IMR-90 (cell line): ENCODE measurements at regions not wholly inside any gene's neighbourhood (a gene's known extent, or its start where the extent isn't known, plus 50 kb on each side); places are given as distances from the start of the nearest gene placed in this dataset.
"Not testable (repeated sequence)": the region's sequence is repeated elsewhere in the genome, so short reads cannot be mapped to it uniquely, and the experiment has no call there.

Experiments used
- ATAC-seq: fragments of 200-7000 bp; cut with Tn5 transposase; 2 replicates; pipeline ENCODE4 v1.9.1; 2020; ENCODE audit warnings: low read depth, mild to moderate bottlenecking, moderate library complexity
- BruUV-seq: library from RNA; stranded (reverse); fragments of 400-500 nt; replicated peaks from 2 replicates; lab custom pipeline; 2021; lab: Mats Ljungman, UMichigan
- CTCF ChIA-PET: fragments of 300-600 bp; formaldehyde crosslinking; extraction: SDS; loops from one replicate; lab custom pipeline; 2021; ENCODE audit warnings: antibody characterized with exemption; lab: Yijun Ruan, JAX
- POLR2A ChIA-PET: fragments of 300-600 bp; sonication (Branson Sonifier 250); formaldehyde crosslinking; loops from one replicate; lab custom pipeline; 2022; ENCODE audit warnings: antibody characterized with exemption; ENCODE audit not compliant: unreplicated experiment; lab: Charles Lee
- DNase-seq: peaks from one replicate; pipeline ENCODE4 v3.0.0; 2013
- H2AFZ ChIP-seq: replicated peaks from 2 replicates; pipeline ENCODE3; 2013; ENCODE audit warnings: low read length, mild to moderate bottlenecking; ENCODE audit not compliant: poor library complexity
- H2AK5ac ChIP-seq: 2 replicates; pipeline ENCODE4 v1.6.1; 2013; ENCODE audit warnings: low read depth, low read length, inconsistent platforms
- H2AK9ac ChIP-seq: replicated peaks from 2 replicates; pipeline ENCODE3; 2013; ENCODE audit warnings: mild to moderate bottlenecking, low read depth, low read length, moderate library complexity; ENCODE audit not compliant: poor library complexity
- H2BK120ac ChIP-seq: 2 replicates; pipeline ENCODE4 v1.6.1; 2013; ENCODE audit warnings: low read depth, low read length, inconsistent platforms
- H2BK15ac ChIP-seq: 3 replicates; pipeline ENCODE4 v1.6.1; 2013; ENCODE audit warnings: low read depth, low read length, inconsistent platforms
- H2BK20ac ChIP-seq: 2 replicates; pipeline ENCODE4 v1.6.1; 2013; ENCODE audit warnings: low read depth, mild to moderate bottlenecking, inconsistent platforms, low read length, moderate library complexity
- H2BK5ac ChIP-seq: 2 replicates; pipeline ENCODE4 v1.6.1; 2013; ENCODE audit warnings: mild to moderate bottlenecking, low read depth, low read length, inconsistent platforms; ENCODE audit not compliant: poor library complexity, severe bottlenecking
- H3K14ac ChIP-seq: replicated peaks from 2 replicates; pipeline ENCODE4 v1.6.1; 2013; ENCODE audit warnings: low read depth, low read length, inconsistent platforms
- H3K18ac ChIP-seq: 2 replicates; pipeline ENCODE4 v1.6.1; 2013; ENCODE audit warnings: low read depth, low read length, control low read depth
- H3K23ac ChIP-seq: 2 replicates; pipeline ENCODE4 v1.6.1; 2013; ENCODE audit warnings: low read depth, low read length, inconsistent platforms
- H3K27ac ChIP-seq: 2 replicates; pipeline ENCODE4 v1.5.1; 2013; ENCODE audit warnings: mild to moderate bottlenecking, control low read depth, low read length; ENCODE audit not compliant: insufficient read depth
- H3K27me3 ChIP-seq: 2 replicates; pipeline ENCODE4 v1.6.1; 2013; ENCODE audit warnings: low read length; ENCODE audit not compliant: control insufficient read depth, insufficient read depth
- H3K36me3 ChIP-seq: 2 replicates; pipeline ENCODE4 v1.6.1; 2013; ENCODE audit warnings: low read length, mixed read lengths; ENCODE audit not compliant: control insufficient read depth, insufficient read depth
- H3K4ac ChIP-seq: 2 replicates; pipeline ENCODE4 v1.6.1; 2013; ENCODE audit warnings: low read depth, low read length, inconsistent platforms
- H3K4me1 ChIP-seq: 2 replicates; pipeline ENCODE4 v1.6.1; 2013; ENCODE audit warnings: low read length, mixed read lengths; ENCODE audit not compliant: control insufficient read depth, insufficient read depth
- H3K4me2 ChIP-seq: 2 replicates; pipeline ENCODE4 v1.6.1; 2013; ENCODE audit warnings: low read depth, mild to moderate bottlenecking, control low read depth, low read length, moderate library complexity
- H3K4me3 ChIP-seq: 2 replicates; pipeline ENCODE4 v1.5.1; 2013; ENCODE audit warnings: low read depth, mild to moderate bottlenecking, control low read depth, low read length, moderate library complexity; ENCODE audit not compliant: insufficient read depth
- H3K56ac ChIP-seq: 2 replicates; pipeline ENCODE4 v1.6.1; 2013; ENCODE audit warnings: low read length, inconsistent platforms; ENCODE audit not compliant: insufficient read depth; ENCODE audit errors: extremely low read depth
- H3K79me1 ChIP-seq, 2 experiments: 2 replicates each; pipeline ENCODE4 v1.6.1; 2013; ENCODE audit warnings: low read length in 2 of 2, inconsistent platforms in 1 of 2, low read depth in 1 of 2
- H3K9ac ChIP-seq: 2 replicates; pipeline ENCODE4 v1.6.1; 2013; ENCODE audit warnings: low read depth, low read length, control low read depth
- H3K9me1 ChIP-seq: 2 replicates; pipeline ENCODE4 v1.6.1; 2013; ENCODE audit warnings: low read length, inconsistent platforms; ENCODE audit not compliant: insufficient read depth
- H3K9me3 ChIP-seq: 2 replicates; pipeline ENCODE4 v1.6.1; 2013; ENCODE audit warnings: low read length; ENCODE audit not compliant: control insufficient read depth, insufficient read depth
- H4K20me1 ChIP-seq: 2 replicates; pipeline ENCODE4 v1.6.1; 2013; ENCODE audit warnings: low read length, inconsistent platforms; ENCODE audit not compliant: insufficient read depth
- H4K5ac ChIP-seq: 2 replicates; pipeline ENCODE4 v1.6.1; 2013; ENCODE audit warnings: mild to moderate bottlenecking, low read depth, low read length, control low read depth
- H4K8ac ChIP-seq, 2 experiments: 2 replicates each; pipeline ENCODE4 v1.6.1; 2013; ENCODE audit warnings: low read depth in 2 of 2, low read length in 2 of 2, control low read depth in 1 of 2, inconsistent platforms in 1 of 2
- H4K91ac ChIP-seq: 2 replicates; pipeline ENCODE4 v1.6.1; 2013; ENCODE audit warnings: low read depth, low read length, inconsistent platforms; ENCODE audit not compliant: insufficient read depth
- CEBPB ChIP-seq: IDR thresholded peaks from 2 replicates; pipeline ENCODE4 v1.6.1; 2012; ENCODE audit warnings: low read depth, low read length, improper control_type of control experiment
- CHD1 ChIP-seq: IDR thresholded peaks from 2 replicates; pipeline ENCODE4 v1.6.1; 2012; ENCODE audit warnings: low read depth, low read length, improper control_type of control experiment
- RAD21 ChIP-seq: IDR thresholded peaks from 2 replicates; pipeline ENCODE4 v1.6.1; 2012; ENCODE audit warnings: low read length, improper control_type of control experiment
- WGBS, 2 experiments: methylation state at CpG; one replicate each; pipeline versions ENCODE4 v1.1.5 to v1.1.7; 2013; ENCODE audit warnings: missing lambda C conversion rate in 2 of 2; ENCODE audit not compliant: insufficient read length in 1 of 2; ENCODE audit errors: extremely low coverage in 2 of 2; 5-methylcytosine and 5-hydroxymethylcytosine counted together
- dilution Hi-C: fragments of 300-500 bp; cut with HindIII; formaldehyde crosslinking; loops from one replicate; pipeline ENCODE4 v1.14.3; 2018; ENCODE audit warnings: low sequenced_read_pairs; ENCODE audit not compliant: unreplicated experiment
- in situ Hi-C: fragments of 300-500 bp; cut with MboI; formaldehyde crosslinking; loops from 3 replicates; pipeline ENCODE4 v1.14.3; 2019; ENCODE audit warnings: low sequenced_read_pairs, inconsistent platforms, mixed read lengths
- intact Hi-C: fragments of 100-400 bp; cut with micrococcal nuclease; formaldehyde crosslinking; loops from 2 replicates; pipeline ENCODE4 v1.10.0; 2022

DNA sequence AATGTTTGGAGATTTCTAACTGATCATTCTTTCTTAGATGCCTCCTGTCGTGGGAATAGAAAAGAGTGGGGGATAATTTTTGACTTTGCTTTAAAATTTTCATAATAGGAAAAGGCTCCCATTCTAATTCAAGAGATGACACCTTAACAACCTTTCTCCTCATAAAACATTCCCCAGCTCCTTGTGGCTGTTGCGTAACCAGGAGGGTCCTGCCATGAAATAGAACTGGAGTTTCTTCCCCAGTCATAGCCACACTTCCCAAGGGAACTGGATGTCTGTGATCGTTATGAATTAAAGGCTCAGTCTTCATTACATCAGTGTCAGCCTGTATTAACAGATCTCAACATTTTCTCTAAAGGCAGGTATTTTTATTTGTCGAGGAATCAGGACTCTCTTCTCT lies 119.9 kb upstream of the DAP start:
- no peaks in the 10 kb centered on the region for H4K20me1 ChIP-seq
- H3K79me1 ChIP-seq: no peaks in the 10 kb centered on the region
- no peak overlapping the region for H2AFZ ChIP-seq
- H3K14ac ChIP-seq: no peak overlapping the region
- no peak overlapping the region for H4K8ac ChIP-seq
- ATAC-seq (no peak), DNase-seq (no peak)
- no peak overlapping the region for H3K9ac ChIP-seq
- no peaks in the 10 kb centered on the region for H3K9me3 ChIP-seq
- no peak overlapping the region for H3K27ac ChIP-seq
- H3K4me2 ChIP-seq: no peak overlapping the region
- in situ Hi-C loops: no loop called here
- H3K4me3 ChIP-seq: no peak overlapping the region
- dilution Hi-C loops: no loop called here
- BruUV-seq: no TSS peak
- no peak overlapping the region for H2BK120ac ChIP-seq
- no CpG with 5 or more reads among the region's 4 CpGs for WGBS, 2 experiments
- no peak overlapping the region for H4K5ac ChIP-seq
- TF ChIP-seq CEBPB (peak; percentile 69), CHD1 (no peak), RAD21 (no peak)
- ChIA-PET CTCF (no interaction called here), POLR2A (no interaction called here)
- H3K4ac ChIP-seq: no peak overlapping the region
- no peak overlapping the region for H2BK5ac ChIP-seq
- H3K18ac ChIP-seq: no peak overlapping the region
- intact Hi-C loops: no loop called here
- H2BK15ac ChIP-seq: no peak overlapping the region
- H3K23ac ChIP-seq: no peak overlapping the region
- no peaks in the 10 kb centered on the region; the same call in 1 of the 2 replicates for H3K27me3 ChIP-seq
- H4K91ac ChIP-seq: no peak overlapping the region
- H3K4me1 ChIP-seq: no peaks in the 10 kb centered on the region
- H3K36me3 ChIP-seq: no peaks in the 10 kb centered on the region
- no peak overlapping the region for H2AK5ac ChIP-seq
- H2BK20ac ChIP-seq: no peak overlapping the region
- no peak overlapping the region for H3K56ac ChIP-seq
- no peak overlapping the region for H2AK9ac ChIP-seq
- H3K9me1 ChIP-seq: no peaks in the 10 kb centered on the region

DNA sequence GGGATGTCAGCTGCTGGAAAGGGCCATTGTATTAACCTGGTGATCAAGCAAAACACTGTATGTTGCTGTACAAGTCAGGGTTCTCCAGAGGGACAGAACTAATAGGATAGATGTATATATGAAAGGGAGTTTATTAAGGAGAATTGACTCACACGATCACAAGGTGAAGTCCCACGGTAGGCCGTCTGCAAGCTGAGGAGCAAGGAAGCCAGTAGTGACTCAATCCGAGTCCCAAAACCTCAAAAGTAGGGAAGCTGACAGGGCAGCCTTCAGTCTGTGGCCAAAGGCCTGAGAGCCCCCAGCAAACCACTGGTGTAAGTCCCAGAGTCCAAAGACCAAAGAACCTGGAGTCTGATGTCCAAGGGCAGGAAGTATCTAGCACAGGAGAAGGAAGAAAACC lies 116.0 kb upstream of the DAP start:
- H3K4me3 ChIP-seq, H3K23ac ChIP-seq, H3K14ac ChIP-seq, H2AK9ac ChIP-seq, H4K8ac ChIP-seq, H2BK5ac ChIP-seq, H3K9me3 ChIP-seq, H2BK15ac ChIP-seq, H2BK20ac ChIP-seq, ATAC-seq, H3K18ac ChIP-seq, H3K27ac ChIP-seq, H3K36me3 ChIP-seq, H4K91ac ChIP-seq, H3K4ac ChIP-seq, CTCF ChIA-PET, H2AFZ ChIP-seq, H3K9ac ChIP-seq, intact Hi-C loops, H4K20me1 ChIP-seq, dilution Hi-C loops, H3K9me1 ChIP-seq, H3K79me1 ChIP-seq, H3K56ac ChIP-seq, H3K4me1 ChIP-seq, in situ Hi-C loops, H3K4me2 ChIP-seq, H3K27me3 ChIP-seq, H2AK5ac ChIP-seq, H4K5ac ChIP-seq, POLR2A ChIA-PET, BruUV-seq: not testable (repeated sequence)
- WGBS, 2 experiments: 63% methylated on average over 1 of the region's 4 CpGs; no CpG with 5 or more reads in 1 of the 2 experiments
- 0 out of 2 replicates have a peak overlapping the region, but pooled peaks have one; percentile 35 for H2BK120ac ChIP-seq
- peak; percentile 14 for DNase-seq
